ENCODE measurements at regions not wholly inside any gene's neighbourhood (a gene's known extent, or its start where the extent isn't known, plus 50 kb on each side); places are given as distances from the start of the nearest gene placed in this dataset.

GRCh38 chr13:80523134-80523533 lies 182.2 kb upstream of the SPRY2 start:
- TF ChIP-seq CTCF (conservative IDR thresholded peaks at IDR 0.05; ENCODE audit: low read depth, low read length) (no peak), SMC3 (IDR thresholded peaks at IDR 0.05; ENCODE audit: low read depth, low read length) (no peak), CEBPB (IDR thresholded peaks at IDR 0.05; ENCODE audit: low read depth, low read length) (no peak), RAD21 (IDR thresholded peaks at IDR 0.05; ENCODE audit: low read length) (no peak), MAZ (IDR thresholded peaks at IDR 0.05; ENCODE audit: borderline replicate concordance, low read depth, low read length) (no peak), POLR2A (IDR thresholded peaks at IDR 0.05; ENCODE audit: low read depth, low read length) (no peak), BHLHE40 (IDR thresholded peaks at IDR 0.05; ENCODE audit: low read depth, low read length) (no peak), MAFK (IDR thresholded peaks at IDR 0.05; ENCODE audit: low read depth, low read length) (no peak), RCOR1 (IDR thresholded peaks at IDR 0.05; ENCODE audit: insufficient replicate concordance, low read length) (no peak), RFX5 (IDR thresholded peaks at IDR 0.05; ENCODE audit: low read depth, low read length) (no peak), USF2 (IDR thresholded peaks at IDR 0.05; ENCODE audit: low read depth, low read length) (no peak), FOS (IDR thresholded peaks at IDR 0.05; ENCODE audit: low read depth, low read length) (no peak)
- TF ChIP-seq, protein P1, sequence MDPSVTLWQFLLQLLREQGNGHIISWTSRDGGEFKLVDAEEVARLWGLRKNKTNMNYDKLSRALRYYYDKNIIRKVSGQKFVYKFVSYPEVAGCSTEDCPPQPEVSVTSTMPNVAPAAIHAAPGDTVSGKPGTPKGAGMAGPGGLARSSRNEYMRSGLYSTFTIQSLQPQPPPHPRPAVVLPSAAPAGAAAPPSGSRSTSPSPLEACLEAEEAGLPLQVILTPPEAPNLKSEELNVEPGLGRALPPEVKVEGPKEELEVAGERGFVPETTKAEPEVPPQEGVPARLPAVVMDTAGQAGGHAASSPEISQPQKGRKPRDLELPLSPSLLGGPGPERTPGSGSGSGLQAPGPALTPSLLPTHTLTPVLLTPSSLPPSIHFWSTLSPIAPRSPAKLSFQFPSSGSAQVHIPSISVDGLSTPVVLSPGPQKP (IDR thresholded peaks at IDR 0.05; ENCODE audit: borderline replicate concordance, low read depth, low read length), result no peak

Data from IMR-90 (cell line).